Kidney glomerular epithelial cell (primary cell): ENCODE measurements at regions not wholly inside any gene's neighbourhood (a gene's known extent, or its start where the extent isn't known, plus 50 kb on each side); places are given as distances from the start of the nearest gene placed in this dataset.
"Not testable (repeated sequence)": the region's sequence is repeated elsewhere in the genome, so short reads cannot be mapped to it uniquely, and the experiment has no call there.

Experiments used
- DNase-seq: peaks from one replicate; lab custom pipeline; 2025; lab: John Stamatoyannopoulos, UW

DNA sequence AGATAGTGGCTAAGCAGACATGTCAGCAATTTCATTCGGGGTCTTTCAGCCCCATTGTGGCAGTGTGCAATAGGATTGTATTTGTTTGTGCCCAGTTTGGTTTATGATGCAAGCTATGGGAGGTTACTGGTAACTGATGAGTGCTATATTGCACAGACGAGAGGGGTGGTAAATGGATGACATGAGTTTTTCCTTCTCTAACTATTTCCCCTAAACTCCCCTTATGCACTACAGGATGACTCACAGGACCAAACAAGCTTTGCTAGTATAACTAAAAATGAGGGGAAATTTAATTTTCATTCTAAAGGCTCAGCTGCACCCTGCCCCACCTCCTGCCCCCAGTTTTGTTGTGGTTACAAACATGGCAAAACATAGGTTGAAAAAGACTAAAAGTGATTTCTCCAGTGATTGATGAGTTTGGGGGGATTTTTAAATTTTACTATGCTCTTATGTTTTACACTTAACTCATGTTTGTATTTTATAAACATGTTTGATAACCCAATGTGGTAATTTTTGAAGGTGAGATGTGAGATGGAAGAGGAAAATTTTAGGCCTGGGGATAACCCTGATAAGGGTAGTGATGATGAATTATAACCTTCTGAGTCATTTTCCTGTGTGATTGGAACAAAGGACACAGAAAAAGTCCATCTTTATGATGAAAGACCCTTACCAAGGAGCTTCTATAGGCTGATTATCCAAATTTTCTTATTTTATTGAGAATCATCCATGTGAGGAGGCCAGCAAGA lies 60.8 kb upstream of the NAMPT start:
- no peak for DNase-seq

DNA sequence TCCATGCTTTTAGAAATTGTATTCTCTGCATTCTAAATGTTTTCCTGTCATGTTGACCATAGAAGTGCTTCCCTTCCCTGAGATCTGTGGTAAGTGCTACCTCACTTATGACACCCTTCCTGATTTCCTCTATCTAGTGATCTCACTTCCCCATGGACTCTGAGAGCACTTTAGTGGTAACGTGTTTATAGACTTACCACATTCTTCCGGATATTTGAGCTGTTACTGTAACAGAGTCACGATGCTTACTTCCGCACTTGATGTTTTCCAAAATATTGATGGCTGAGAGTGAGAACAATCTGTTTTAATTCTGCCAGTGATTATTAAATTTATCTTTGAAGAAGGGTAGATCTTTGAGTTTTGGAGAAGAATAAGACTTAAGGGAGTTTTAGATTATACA lies 60.1 kb upstream of the NAMPT start:
- no peak for DNase-seq

GRCh38 chr7:106344211-106344610 lies 59.4 kb upstream of the NAMPT start:
- no peak for DNase-seq

GRCh38 chr7:106342049-106342448 lies 57.3 kb upstream of the NAMPT start:
- not testable (repeated sequence) for DNase-seq

GRCh38 chr7:106340247-106340596 lies 55.4 kb upstream of the NAMPT start:
- DNase-seq = not testable (repeated sequence)

DNA sequence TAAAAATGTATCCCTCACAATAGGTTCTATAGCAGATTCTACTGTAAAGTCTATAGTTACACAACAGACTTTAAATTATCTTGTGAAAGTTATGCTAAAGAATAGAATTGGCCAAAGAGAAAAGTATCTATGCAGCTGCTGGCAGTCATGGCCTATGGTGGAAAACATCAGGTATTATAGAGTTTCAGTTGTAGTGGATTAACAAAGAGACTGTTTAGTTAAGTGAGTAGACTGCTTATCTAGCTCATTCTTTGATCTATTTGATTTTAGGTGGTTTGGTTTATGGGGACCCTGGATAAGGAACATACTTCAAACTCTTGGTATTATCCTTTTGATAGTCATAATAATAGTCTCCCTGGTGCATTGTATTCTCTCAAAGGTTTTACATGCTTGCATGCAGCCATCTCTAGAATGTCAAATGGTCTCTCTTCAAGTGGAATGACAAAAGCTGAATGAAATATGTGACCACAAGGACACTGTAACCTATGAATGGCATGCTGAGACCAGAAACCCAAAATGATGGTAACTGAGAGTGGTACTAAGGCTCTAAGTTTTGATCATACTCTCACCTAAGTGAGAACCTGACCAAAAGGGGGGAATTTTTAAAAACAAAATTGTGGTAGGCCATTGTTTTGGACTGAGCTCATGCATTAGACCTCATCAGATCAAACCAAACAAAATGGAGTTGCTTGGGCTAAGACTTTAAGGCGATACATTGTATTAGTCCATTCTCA lies 54.9 kb upstream of the NAMPT start:
- DNase-seq = no peak

GRCh38 chr7:106337754-106338153 lies 53.0 kb upstream of the NAMPT start:
- no peak for DNase-seq

- DNase-seq = no peak
Measured at GRCh38 chr7:106335814-106336213, 51.0 kb upstream of the NAMPT start.
